Suppressor macrophage treated with lipopolysaccharide for 1 hour (primary cell): ENCODE measurements at regions not wholly inside any gene's neighbourhood (a gene's known extent, or its start where the extent isn't known, plus 50 kb on each side); places are given as distances from the start of the nearest gene placed in this dataset.
"Not testable (repeated sequence)": the region's sequence is repeated elsewhere in the genome, so short reads cannot be mapped to it uniquely, and the experiment has no call there.

Experiments used
- DNase-seq, 3 donors: peaks; one replicate each; pipeline ENCODE4 v3.0.0-alpha.2; 2020 to 2022

- DNase-seq: no peak
Observed at GRCh38 chr5:68673823-68674180, 420.0 kb upstream of the SLC30A5 start.

GRCh38 chr5:68679041-68679440 lies 414.8 kb upstream of the SLC30A5 start:
- DNase-seq: peak in 1 of 3 donors; percentile 12

- DNase-seq: no peak
Observed at GRCh38 chr5:68680366-68680765, 413.4 kb upstream of the SLC30A5 start.

- no peak for DNase-seq
Observed at GRCh38 chr5:68681929-68682328, 411.9 kb upstream of the SLC30A5 start.

- DNase-seq: no peak
Observed at GRCh38 chr5:68682400-68683160, 411.2 kb upstream of the SLC30A5 start.

GRCh38 chr5:68683632-68684036 lies 410.2 kb upstream of the SLC30A5 start:
- peak; percentile 52 to 73 (median 66) for DNase-seq

DNA sequence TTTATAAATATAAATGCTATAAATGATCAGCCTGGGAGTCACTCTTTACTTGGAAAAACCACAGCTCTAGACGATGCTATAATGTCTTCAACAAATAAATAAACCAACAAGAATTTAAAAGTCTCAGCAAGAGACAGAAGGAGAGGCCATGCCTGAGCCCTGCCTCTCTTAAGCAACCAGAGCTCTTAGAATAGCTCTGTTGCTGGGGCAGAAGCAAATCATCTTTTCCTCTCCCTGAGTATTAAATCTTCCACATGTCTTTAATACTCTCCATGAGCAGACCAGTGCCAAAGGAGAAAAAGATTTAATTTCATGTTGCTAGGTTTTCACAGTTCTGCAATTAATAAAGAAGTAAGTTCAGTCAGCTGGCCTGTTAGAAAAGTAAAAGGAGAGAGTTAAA lies 408.0 kb upstream of the SLC30A5 start:
- DNase-seq: no peak

GRCh38 chr5:68688547-68688946 lies 405.3 kb upstream of the SLC30A5 start:
- DNase-seq: no peak

GRCh38 chr5:68689010-68689409 lies 404.8 kb upstream of the SLC30A5 start:
- DNase-seq: no peak

GRCh38 chr5:68691874-68692273 lies 401.9 kb upstream of the SLC30A5 start:
- not testable (repeated sequence) for DNase-seq

GRCh38 chr5:68698025-68698940 lies 395.5 kb upstream of the SLC30A5 start:
- no peak for DNase-seq

- DNase-seq: no peak
Observed at GRCh38 chr5:68699966-68700365, 393.8 kb upstream of the SLC30A5 start.

GRCh38 chr5:68707575-68707974 lies 386.2 kb upstream of the SLC30A5 start:
- DNase-seq: no peak

GRCh38 chr5:68708156-68708841 lies 385.5 kb upstream of the SLC30A5 start:
- no peak for DNase-seq

- DNase-seq: no peak
Observed at GRCh38 chr5:68708842-68709170, 385.0 kb upstream of the SLC30A5 start.

DNA sequence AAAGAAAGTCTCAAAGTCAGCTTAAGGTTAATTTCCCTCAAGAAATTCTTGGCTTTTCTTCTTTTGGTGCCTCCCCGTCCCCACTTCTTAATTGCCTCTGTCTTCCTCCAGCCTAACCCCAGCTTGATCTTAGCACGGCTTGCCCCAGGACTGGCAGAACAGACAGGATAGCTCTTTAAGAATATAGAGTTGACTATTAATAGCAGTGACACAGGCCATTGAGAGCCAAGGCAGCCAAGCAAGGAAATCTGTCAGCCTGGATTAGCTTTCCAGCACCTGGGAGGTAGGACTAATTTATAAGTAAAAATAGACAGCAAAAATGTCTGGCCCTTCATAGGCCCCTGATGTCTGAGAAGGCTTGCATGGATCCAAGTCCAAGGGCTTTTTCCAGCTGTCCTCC lies 384.6 kb upstream of the SLC30A5 start:
- DNase-seq: no peak

GRCh38 chr5:68710514-68710913 lies 383.3 kb upstream of the SLC30A5 start:
- no peak for DNase-seq

GRCh38 chr5:68711293-68712200 lies 382.3 kb upstream of the SLC30A5 start:
- peak in 2 of 3 donors; percentile 4 to 6 for DNase-seq

GRCh38 chr5:68714810-68715209 lies 379.0 kb upstream of the SLC30A5 start:
- no peak for DNase-seq

GRCh38 chr5:68720884-68721610 lies 372.8 kb upstream of the SLC30A5 start:
- DNase-seq: no peak

DNA sequence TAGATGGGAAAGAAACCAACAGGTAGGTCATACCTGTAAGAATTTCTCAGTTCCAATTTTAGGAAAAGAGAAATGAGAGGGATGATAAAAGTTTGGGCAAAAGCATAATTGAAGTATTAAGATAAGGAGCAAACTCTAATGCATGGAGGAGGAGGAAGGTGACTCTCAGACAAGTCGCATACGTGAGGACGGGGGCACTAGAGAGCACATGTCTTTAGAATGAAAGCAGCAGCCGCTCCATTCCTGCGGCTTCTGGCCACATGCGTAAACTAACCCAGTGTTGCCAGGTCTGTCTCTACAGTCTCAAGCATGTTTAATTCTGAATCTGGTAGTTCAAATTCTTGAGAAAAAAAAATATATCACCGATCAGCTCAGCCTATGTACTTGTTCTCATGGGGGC lies 371.5 kb upstream of the SLC30A5 start:
- DNase-seq: no peak
